ENCODE measurements at regions not wholly inside any gene's neighbourhood (a gene's known extent, or its start where the extent isn't known, plus 50 kb on each side); places are given as distances from the start of the nearest gene placed in this dataset.
"Not testable (repeated sequence)": the region's sequence is repeated elsewhere in the genome, so short reads cannot be mapped to it uniquely, and the experiment has no call there.

- not testable (repeated sequence) for TF ChIP-seq EZH2phosphoT487 (IDR thresholded peaks at IDR 0.05; ENCODE audit: borderline replicate concordance); CBX3 (IDR thresholded peaks at IDR 0.05; ENCODE audit: low read depth); REST (IDR thresholded peaks at IDR 0.05; ENCODE audit: low read depth); ZNF274 (IDR thresholded peaks at IDR 0.05; ENCODE audit: low read depth, low read length); CTCF (IDR thresholded peaks at IDR 0.05 in 2 of 3, conservative IDR thresholded peaks at IDR 0.05 in 1 of 3; ENCODE audit: borderline replicate concordance in 1 of 3, insufficient read depth in 1 of 3, low read depth in 2 of 3, low read length in 2 of 3); ZFX (IDR thresholded peaks at IDR 0.05); POLR2AphosphoS5 (IDR thresholded peaks at IDR 0.05; ENCODE audit: low read depth, low read length); POLR2A (IDR thresholded peaks at IDR 0.05; ENCODE audit: borderline replicate concordance, extremely low read depth, insufficient read depth, insufficient read length); EZH2 (IDR thresholded peaks at IDR 0.05); SP1 (IDR thresholded peaks at IDR 0.05; ENCODE audit: low read depth); JUND (IDR thresholded peaks at IDR 0.05); CEBPB (IDR thresholded peaks at IDR 0.05; ENCODE audit: low read depth); ATF3 (IDR thresholded peaks at IDR 0.05)
These were observed 136.2 kb downstream of the IGLL1 start for GRCh38 chr22:23443905-23444304.
